ENCODE measurements at regions not wholly inside any gene's neighbourhood (a gene's known extent, or its start where the extent isn't known, plus 50 kb on each side); places are given as distances from the start of the nearest gene placed in this dataset.

DNA sequence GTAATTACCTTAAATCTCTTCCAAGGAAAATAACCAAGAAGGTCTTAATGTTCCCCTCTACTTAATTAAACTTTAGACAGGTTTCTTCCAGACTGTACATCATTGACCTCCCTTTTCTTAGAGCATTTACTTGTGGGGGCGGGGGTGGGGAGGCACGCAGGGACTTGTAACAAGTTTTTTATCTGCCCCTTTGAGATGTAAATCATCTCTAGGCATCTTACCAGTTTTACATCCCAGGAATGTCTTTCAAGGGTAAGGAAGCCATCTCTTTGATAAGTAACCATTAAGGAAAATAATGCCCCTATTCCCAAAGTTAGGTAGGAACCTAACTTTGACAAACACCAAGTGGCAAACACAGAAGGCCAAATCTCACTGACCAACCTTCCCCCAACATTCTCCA lies 528.6 kb downstream of the SUCLA2 start:
- TF ChIP-seq CTCF (IDR thresholded peaks at IDR 0.05) (no peak), POLR2A (IDR thresholded peaks at IDR 0.05) (no peak)

Measured in heart left ventricle (tissue), 13 donors.